AG10803 (cell line): ENCODE measurements at regions not wholly inside any gene's neighbourhood (a gene's known extent, or its start where the extent isn't known, plus 50 kb on each side); places are given as distances from the start of the nearest gene placed in this dataset.
A peak's percentile ranks its signal among the peaks of the same experiment; 100 is the strongest.

Experiments
- DNase-seq: peaks from one replicate; pipeline ENCODE4 v3.0.0; 2010; ENCODE audit warnings: low read depth
- H3K4me3 ChIP-seq: 2 replicates; pipeline ENCODE4 v1.5.1; 2011; ENCODE audit warnings: mild to moderate bottlenecking, low read length, control low read depth
- TF ChIP-seq, protein P1 (sequence below): conservative IDR thresholded peaks from 2 replicates; pipeline ENCODE4 v1.5.1; 2011; ENCODE audit warnings: mild to moderate bottlenecking, low read length, control low read depth, inconsistent platforms

DNA sequence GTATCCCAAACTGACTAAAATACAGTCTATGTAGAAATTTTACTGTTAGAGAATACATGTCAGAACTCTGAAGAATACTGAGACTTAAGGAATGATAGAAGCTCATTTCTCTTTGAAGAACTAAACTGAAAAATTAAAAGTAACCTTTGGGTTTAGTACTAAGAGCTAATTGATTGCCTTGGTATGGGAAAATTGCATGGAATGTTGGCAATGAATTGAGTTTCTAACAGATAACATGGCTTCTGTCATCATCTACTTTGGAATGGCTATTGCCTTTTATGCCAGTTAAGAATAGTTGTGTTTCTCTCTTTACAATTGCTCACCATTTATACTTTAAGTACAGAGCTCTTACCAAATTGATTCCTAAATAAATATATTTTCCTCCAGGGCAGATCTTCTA is 308.8 kb upstream of the SYT1 start:
- no peak overlapping the region for H3K4me3 ChIP-seq
- DNase-seq = peak; percentile 23
- TF ChIP-seq, protein P1, sequence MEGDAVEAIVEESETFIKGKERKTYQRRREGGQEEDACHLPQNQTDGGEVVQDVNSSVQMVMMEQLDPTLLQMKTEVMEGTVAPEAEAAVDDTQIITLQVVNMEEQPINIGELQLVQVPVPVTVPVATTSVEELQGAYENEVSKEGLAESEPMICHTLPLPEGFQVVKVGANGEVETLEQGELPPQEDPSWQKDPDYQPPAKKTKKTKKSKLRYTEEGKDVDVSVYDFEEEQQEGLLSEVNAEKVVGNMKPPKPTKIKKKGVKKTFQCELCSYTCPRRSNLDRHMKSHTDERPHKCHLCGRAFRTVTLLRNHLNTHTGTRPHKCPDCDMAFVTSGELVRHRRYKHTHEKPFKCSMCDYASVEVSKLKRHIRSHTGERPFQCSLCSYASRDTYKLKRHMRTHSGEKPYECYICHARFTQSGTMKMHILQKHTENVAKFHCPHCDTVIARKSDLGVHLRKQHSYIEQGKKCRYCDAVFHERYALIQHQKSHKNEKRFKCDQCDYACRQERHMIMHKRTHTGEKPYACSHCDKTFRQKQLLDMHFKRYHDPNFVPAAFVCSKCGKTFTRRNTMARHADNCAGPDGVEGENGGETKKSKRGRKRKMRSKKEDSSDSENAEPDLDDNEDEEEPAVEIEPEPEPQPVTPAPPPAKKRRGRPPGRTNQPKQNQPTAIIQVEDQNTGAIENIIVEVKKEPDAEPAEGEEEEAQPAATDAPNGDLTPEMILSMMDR = no peak

DNA sequence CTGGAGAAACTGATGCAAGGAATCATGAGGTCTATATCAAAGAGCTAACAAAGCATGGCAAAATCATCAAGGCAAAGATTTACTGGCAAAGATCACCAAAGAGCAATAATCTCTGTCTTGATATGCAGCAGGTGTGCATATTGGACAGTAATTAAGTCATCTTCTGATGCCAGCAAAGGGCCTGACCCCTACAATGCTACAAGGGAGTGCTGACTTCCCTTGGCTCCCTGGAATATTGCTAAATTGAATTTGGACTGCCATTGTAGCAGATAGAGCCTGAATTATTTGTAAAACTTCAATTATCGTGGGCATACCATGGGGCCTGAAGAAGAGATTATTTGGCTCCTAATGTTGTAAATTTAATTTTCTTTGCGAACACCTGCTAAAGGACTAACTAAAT is 307.9 kb upstream of the SYT1 start:
- DNase-seq = no peak
- no peak overlapping the region for H3K4me3 ChIP-seq
- TF ChIP-seq, protein P1 = no peak

DNA sequence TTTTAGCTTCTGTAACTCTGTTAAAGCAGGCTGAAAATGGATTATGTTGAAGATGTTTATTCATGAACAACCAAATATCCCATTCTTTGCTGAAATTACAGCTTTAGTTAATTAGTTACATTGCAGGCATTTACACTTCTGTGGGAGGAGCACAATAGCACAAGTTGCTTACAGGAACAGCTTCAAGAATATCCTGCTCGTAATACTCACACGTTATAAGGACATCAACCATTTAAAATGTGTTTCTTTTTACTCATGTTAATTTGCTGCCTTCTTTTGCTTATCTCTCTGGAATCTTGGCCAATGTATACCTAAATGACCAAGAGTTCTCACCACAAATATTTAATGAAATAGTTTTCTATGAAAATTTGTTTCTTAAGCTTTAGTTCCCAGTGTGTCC is 305.2 kb upstream of the SYT1 start:
- TF ChIP-seq, protein P1 = no peak
- peak; percentile 37 for DNase-seq
- H3K4me3 ChIP-seq = no peak overlapping the region

DNA sequence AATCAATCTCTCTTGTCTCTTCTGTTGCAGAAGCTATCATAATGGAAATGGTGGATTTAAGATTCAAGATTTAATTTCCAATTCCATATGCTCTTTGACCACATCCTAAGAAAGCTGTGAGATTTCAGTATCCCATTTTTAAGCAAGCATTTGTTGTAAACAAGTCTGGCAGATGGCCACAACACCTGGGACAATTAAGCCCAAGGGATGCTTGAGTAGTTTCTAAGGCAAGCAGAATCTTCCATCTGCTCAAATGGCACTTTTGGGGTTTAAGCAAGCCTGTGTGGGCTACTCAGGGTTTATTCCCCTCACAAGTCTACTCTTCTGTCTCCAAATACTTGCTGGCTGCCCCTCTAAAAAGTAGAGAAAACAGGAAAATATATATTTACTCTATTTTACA is 304.7 kb upstream of the SYT1 start:
- TF ChIP-seq, protein P1 = no peak
- no peak overlapping the region for H3K4me3 ChIP-seq
- no peak for DNase-seq

DNA sequence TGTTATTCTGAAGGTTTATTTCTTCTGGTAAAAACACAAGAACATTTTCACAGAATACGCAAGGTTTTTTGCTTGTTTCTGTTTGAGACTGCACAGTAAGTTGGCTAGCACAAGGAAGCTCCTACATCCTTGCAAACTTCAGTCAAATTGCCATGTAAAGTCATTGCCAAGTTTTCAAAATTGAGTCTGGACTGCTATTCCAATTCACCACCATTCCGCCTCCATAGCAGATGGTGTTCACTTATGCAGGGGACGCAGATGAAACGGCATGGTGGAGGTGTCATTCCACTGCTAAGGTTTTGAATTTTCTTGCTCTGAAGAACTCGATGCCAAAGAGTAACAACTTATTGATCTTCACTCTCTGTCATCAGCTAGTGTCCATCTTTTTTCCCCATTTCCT is 303.9 kb upstream of the SYT1 start:
- TF ChIP-seq, protein P1 = no peak
- no peak for DNase-seq

DNA sequence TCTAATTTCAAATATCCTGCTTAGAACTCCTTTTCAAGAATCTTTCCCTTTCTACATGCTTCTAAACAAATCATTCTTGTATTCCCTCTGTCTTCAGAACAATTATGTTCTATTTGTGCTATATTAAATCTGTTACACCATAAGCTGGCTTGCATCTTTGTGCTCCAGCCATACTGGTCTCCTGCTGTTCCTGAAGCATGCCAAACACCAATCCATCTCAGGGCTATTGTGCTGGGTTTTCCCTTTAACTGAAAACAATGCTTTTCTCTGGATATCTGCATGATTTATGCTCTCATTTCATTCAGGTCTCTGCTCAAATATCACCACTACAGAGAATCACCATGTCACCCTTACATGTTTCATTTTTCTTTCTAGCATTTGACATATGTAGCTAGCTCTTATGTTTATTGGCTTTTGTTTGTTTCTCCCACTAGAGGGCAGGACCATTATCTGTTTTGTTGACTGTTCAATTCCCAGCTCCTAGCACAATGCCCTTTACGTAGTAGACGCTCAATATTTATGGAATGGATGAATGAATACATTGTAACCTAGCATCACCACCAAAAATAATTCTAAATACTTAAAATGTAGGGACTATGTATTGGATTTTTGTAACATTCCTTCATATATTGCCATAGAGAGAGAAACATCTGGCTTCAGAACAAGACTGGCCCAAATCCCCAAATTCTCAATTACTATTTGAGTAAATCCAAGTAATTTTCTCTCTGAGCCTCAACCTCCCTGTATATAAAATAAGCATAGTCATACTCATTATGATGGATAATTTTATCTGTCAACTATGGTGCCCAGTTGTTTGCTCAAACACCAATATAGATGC is 302.0 kb upstream of the SYT1 start:
- TF ChIP-seq, protein P1 = peak; percentile 49
- H3K4me3 ChIP-seq = no peak overlapping the region
- peak; percentile 19 for DNase-seq

More for the DNA sequence above, 303.9 kb upstream of the SYT1 start:
- H3K4me3 ChIP-seq = no peak overlapping the region

DNA sequence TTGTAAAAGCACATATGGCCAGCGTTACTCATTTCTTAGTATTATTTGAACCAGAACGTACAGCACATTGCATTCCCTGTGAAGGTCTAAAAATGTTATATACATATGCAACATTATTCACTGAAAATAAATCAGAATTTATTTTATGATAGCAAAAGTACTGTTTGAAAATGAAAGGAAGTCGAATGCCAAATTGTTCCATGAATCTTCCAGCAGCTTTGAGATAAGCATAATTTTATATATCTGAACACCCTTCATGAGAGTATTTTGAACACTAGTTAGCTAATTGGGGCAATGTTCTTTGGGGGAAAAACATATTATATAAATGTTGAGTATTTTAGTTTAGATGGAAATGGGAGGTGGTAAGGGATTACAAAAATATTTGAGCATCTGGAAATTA is 300.7 kb upstream of the SYT1 start:
- H3K4me3 ChIP-seq = no peak overlapping the region
- DNase-seq = no peak
- TF ChIP-seq, protein P1 = no peak
